ENCODE measurements at regions not wholly inside any gene's neighbourhood (a gene's known extent, or its start where the extent isn't known, plus 50 kb on each side); places are given as distances from the start of the nearest gene placed in this dataset.
A peak's percentile ranks its signal among the peaks of the same experiment; 100 is the strongest.
"Not testable (repeated sequence)": the region's sequence is repeated elsewhere in the genome, so short reads cannot be mapped to it uniquely, and the experiment has no call there.

- no peak for DNase-seq
Observed at GRCh38 chr7:159207393-159207792, 62.7 kb upstream of the VIPR2 start.

DNA sequence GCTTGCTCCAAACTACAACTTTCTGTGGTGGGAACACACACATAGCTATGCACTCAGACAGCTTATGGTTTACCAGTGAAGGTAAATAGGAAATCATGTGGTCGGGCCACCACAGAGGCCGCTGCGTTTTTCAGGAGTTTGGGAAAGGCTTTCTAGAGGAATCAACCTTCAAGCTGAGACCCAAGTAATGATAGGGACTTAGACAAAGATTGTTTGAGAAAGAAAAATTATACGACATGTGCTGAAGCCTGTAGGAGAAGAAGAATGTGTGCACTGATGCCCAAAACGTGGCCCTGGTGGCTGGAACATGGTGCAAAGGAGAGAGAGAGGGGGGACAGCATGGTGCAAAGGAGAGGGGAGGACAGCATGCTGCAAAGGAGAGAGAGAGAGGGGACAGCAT, 61.2 kb upstream of the VIPR2 start:
- no peak for DNase-seq

DNA sequence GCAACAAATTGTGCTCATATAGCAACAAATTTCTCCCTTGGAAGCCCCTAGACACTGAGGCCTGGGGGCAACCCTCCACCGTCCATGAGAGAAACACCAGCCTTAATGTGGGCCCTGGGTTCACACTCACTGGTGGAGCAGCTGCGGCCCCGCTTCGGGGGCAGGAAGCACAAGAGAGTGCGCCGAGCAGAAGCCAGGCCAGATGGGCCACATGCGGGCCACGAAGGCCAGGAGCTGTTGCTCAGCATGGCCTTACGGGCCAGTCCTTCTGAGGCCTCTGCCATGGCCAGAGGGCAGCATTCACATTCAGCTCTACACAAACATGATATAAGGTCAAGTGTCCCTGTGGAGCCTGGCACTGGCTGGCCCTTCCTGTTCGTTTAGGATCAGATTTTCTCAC, 60.0 kb upstream of the VIPR2 start:
- DNase-seq, result no peak

- not testable (repeated sequence) for DNase-seq
Observed at GRCh38 chr7:159203253-159203652, 58.6 kb upstream of the VIPR2 start.

DNA sequence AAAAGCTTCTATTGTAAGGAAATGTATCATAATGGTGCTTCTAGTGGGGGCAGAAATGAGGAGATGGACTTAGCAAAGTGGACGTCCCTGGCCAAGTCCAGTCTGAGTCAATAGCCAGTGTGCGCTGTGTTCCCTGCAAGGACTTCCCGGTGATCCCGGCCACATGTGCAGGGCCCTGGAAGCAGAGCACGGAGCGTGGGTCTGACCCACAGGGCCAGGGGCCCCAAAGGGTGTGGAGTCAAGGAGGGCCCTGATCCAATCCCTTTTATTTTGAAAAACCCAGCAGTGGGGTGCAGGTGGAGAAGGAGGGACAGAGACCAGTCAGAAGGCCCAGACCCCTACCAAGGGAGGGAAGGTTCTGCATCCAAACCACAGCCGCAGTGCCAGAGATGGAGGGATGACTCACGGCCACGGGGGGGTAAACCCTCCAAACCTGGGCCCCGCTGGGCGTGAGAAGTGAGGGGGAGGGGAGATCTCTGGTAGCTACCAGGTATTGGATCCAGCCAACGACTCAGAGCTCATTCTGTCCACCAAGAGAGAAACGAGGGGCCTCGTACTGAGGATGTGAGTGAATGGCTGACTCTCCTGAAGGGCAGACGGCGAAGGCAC, 57.2 kb upstream of the VIPR2 start:
- no peak for DNase-seq

- DNase-seq, result no peak
Observed at GRCh38 chr7:159200421-159200820, 55.8 kb upstream of the VIPR2 start.

DNA sequence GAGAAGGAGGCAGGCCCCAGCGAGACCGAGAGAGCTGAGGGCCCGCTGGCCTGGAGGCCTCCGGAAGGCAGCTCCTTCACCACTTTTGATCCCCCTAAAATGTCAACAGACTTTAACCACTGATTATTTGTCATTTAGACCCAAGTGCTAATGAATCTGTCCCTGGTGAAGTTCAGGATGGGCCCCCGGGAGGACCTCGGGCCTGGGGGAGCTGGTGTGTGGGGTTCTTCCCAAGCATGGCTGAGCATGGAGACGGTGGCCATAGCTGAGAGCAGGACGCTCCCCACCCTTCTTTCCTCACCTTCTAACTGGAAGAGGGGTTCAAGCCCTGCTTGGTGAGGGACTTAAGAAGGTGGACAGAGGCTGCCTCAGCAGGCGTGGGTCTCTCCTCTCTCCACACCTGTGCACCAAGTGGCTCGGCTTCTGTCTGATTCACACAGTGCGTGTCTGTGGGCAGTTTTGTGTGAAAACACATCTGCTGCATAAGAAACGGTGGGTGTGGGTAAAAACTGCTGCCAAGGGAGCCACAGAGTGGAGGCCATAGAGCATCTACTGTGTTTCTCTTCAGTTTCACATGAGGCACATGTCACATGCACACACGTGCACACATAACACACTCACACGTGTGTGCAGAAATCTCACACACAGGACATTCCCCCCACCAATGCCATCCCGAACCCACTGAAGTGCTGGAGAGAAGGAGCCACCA, 53.5 kb upstream of the VIPR2 start:
- no peak for DNase-seq

GRCh38 chr7:159197066-159197975, 52.7 kb upstream of the VIPR2 start:
- peak; percentile 42 for DNase-seq

DNA sequence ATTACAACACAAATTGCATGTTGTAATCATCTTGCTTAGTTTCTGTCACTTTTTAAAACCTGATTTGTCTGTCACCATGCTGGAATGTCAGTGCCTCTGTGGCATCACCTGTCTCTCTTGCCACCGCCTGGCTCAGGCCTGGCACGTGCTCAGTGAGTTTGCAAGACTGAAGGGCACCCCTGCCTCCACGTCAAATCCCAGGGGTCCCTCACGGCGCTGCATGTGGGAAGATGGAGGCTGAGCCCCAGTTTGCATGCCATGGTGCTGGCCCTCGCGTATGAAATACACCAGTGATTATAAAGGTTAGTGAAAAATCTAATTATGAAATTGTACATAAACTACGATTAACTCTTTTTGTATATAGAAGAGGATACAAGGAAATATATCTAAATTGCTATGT, 51.9 kb upstream of the VIPR2 start:
- no peak for DNase-seq

- DNase-seq, result no peak
Observed at GRCh38 chr7:159195946-159196345, 51.3 kb upstream of the VIPR2 start.

All from activated naive CD4-positive, alpha-beta T cell treated with Interleukin-2 at 50 U/mL for 16 hours (primary cell).